ENCODE measurements at regions not wholly inside any gene's neighbourhood (a gene's known extent, or its start where the extent isn't known, plus 50 kb on each side); places are given as distances from the start of the nearest gene placed in this dataset.
"Not testable (repeated sequence)": the region's sequence is repeated elsewhere in the genome, so short reads cannot be mapped to it uniquely, and the experiment has no call there.

DNA sequence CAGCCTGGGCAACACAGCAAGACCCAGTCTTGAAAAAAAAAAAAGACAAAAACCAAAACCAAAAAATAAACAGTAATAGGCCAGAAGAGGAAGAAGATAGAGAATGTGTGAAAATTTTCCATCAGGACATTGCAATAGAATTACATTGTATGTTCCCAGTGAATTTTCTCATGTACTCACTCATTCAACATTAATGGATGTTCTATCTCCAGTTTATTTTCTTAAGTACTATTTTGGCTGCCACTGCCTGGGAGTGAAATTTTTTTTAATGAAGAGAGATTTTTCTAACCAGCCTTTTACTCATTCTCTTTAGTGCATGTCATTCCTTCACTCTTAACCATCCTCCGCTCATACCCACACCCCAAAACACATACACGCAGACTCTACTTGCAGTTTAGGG is 282.8 kb downstream of the ALDH8A1 start:
- no peak for DNase-seq

DNA sequence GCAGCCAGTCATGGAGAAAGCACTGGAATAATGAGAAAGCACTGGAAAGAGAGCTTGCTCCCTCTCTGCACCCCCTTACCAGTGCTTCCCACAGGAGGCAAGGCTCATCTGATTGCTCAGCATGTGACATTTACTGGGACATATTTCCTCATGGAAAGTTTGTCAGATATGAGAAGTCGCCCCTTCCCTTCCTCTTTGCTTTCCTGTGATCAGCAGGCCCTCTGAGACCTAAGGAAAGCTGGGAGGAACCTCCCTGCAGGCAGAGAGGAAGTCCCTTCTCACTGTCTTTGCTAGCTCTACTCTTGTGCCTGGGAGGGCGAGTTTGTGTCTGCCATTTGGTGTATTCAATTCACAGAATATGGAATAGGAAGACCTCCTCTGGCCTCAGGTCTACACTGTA is 283.8 kb downstream of the ALDH8A1 start:
- peak; percentile 29 for DNase-seq

DNA sequence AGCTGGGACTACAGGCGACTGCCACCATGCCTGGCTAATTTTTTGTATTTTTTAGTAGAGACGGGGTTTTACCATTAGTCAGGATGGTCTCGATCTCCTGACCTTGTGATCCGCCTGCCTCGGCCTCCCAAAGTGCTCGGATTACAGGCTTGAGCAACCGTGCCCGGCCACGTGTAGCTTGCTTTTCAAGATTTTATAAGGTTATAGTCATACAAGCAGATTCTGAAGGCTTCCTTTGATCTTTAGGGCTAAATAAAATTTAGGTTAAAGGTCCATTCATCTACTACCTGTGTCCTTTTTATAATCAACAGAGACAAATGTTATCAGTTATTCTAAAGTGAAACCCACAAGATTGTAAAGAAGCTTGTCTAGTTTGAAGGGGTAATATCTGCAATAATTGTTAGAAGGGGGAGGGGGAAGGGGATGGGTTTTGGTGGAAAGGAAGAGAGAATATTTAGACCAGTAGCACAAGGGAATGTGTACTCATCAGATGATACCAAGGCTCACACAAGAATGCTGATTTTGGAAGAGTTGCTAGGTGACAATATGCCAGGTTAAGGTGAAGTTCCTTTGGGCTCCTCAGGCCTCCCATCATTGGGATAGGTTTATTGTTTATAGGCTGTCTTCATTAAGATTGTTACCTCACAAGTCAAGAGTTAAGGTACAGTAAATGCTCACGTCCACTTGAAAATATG is 284.7 kb downstream of the ALDH8A1 start:
- DNase-seq = no peak

DNA sequence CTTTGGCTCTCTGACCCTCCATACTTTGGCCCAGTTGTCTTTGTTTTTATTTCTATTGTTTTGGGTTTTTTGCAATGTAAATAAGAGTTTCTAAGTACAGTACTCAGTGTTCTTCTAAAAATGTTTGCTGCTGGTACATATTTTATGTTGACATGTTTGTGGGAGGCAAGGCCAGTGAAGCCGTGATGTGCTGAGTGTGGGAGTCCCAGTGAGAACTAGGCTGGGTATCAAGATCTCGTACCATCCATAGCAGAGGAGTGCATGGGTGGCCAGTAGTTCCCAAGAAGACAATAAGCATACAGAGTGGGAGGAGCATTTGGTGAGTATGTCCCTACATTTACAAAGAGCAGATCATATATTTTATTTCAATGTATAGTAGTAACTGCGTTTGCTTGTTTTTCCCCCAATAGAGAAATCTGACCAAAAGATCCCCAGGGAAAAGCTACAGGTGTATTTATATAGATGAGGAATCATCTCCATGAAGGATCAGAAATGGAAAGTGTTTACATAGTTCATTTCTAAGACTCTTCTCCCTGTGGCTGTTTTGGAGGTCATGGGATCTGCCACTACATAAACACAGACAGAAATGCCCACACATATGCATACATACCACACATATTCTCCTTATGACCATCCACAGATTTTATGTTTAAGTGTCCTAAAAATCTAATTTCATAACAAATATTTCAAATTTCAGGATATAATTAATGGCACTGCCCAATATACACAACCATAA is 285.9 kb downstream of the ALDH8A1 start:
- no peak for DNase-seq

DNA sequence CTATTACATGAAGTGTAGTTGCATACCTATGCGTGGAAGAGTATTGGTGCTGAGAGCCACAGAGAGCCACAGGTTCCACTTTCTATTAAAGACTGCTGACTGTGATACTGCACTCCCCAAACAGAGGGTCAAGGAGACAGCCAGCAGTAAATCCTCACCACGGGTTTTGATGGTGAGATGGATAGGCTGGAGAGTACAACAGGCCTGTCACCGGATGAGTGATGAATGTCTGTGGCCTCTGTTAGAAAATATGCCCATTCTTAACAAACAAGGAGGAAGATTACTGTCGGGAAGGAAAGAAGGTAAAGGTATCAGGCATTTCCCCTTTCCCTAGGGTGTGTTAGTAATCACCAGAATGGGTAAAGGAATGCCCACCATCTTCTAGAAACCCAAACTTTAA is 286.5 kb downstream of the ALDH8A1 start:
- DNase-seq = no peak

DNA sequence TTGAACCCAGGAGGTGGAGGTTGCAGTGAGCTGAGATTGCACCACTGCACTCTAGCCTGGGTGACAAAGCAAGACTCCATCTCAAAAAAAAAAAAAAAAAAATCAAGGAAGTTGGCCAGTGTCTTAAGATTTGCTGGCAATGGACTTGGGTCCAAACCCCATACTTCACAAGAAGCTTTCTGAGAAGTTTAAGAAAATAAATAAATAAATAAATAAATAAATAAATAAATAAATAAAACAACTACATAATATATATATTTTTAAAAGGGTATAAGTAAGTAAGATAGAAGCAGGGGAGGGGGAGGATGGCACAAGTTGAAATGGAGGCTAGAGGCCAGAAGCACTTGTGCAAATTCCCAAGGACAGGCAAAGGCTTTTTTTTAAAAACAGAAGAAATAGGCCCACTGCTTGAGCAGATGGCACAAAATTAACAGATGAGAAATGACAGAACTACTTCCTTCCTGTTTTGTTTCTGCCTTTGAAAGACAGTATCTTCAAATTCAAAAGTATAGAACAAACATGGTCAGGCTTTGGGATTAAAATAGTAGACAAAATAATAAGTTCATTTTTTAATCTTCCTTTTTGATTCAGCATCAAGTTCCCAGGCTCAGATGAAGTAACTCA is 287.7 kb downstream of the ALDH8A1 start:
- DNase-seq = no peak

DNA sequence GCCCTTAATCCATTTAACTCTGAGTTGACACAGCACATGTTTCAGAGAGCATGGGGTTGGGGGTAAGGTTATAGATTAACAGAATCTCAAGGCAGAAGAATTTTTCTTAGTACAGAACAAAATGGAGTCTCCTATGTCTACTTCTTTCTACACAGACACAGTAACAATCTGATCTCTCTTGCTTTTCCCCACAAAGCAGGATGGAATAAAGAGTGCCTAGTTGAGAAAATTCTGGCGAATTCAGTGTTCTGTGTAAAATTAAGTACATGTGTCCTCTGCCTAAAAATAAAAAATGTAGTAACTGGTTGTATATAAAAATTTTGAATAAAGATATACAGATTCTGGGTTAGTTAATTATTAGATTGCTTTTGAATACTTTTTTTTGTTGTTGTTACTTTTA is 290.0 kb downstream of the ALDH8A1 start:
- DNase-seq = not testable (repeated sequence)

DNA sequence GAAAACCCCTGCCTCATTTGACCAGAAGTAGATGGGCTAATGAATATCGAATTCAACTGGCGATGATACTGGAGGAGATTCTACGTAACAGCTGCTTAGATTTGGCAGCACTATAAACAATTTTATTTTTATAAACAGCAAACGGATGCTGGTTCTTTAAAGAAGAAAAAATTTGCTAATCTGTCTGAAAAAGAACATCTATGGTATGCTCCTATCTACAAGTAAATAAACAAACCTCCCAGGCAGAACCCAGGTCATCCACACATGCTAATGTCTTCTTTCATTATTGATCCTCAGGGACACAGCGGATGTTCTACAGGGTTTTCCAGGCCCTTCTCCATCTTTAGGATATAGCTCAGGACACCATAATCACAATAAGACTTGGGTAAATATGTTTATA is 291.3 kb downstream of the ALDH8A1 start:
- DNase-seq = no peak

DNA sequence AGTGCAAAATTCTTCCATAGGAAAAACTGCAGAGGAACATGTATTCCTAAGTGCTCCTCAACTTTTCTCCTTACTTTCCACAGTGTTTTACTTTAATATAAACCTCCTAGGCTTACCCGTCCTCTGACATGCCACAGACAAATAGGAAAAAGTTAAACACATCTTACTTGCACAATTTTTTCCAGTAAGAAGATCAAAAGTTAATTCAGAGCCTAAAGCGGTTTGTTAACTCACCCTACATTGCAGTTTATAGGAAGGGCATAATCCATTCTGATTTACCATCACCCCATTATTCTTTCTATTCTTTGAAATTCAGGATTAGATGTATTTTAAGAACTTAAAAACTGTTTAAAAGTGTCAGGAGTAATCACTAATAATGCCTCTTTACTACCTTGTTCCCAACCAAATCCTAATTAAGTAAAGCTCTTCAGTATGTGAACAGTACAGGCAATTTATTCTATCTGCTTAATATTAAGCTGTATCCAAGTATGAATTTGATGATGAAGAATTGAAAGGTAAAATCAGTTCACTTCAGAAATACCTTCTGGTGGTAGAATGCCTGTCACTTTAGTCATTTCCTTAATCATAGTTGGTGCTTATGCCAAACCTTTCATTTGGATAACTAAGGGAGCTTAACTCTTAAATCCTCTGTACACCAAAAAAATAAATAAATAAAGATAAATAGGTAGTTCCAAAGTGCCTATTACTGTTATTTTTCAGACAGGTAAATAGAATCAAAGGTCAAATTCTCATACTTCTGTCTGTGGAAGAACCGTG is 292.0 kb downstream of the ALDH8A1 start:
- no peak for DNase-seq

DNA sequence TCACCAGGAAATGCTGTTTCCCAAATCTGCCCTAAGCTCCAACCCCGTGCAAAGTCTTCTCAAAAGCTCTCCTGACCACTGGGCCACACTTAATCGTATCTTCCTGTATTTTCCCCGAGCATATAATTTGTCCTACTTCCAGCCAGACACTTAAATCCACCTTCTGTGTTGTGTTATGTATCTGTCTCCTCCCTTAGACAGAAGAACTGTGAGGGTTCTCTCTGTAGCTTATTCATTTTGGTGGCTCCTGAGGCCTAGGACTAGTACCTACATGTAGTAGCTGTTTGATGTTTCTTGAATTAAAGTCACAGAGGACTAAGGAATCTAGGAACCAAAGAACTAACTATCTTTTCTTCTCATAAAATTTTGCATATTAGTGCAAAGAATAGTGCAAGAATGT is 292.6 kb downstream of the ALDH8A1 start:
- no peak for DNase-seq

DNA sequence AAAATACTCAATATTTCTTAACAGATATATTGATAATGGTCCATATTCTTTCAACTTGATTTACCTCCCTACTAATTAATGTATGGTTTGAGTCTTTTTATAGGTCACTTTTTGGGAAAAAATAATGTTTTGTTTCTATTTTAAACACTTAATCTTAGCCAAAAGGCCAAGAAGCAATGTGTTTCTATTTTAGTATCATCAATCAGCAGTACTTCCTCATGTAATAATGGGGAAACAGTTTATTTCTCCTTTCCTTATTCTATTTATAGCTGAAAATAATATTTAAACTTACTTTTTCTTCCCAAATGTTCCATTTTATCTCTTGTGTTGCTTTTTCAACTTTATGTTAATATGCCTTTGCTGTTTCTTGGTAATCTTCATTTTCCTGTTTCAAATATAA is 295.1 kb downstream of the ALDH8A1 start:
- DNase-seq = no peak

DNA sequence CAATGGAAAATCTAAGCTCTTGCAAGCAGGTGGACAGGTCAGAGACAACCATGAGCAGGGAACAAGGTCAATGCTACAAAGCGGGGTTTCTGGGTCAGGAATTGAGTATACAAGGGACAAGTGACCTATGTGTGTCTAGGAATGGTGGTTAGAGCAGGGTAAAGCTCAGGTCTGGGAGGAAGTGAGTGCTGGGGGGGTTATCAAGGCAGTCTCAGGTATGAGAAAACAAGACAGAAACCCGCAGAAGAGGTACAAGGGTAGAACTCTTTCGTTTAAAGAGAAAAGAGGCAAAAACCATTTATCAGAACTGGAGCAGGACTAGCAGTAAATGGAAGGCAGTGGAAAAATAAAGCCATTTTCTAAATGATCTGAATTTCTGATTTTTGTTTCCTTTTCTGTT is 298.4 kb downstream of the ALDH8A1 start:
- no peak for DNase-seq

DNA sequence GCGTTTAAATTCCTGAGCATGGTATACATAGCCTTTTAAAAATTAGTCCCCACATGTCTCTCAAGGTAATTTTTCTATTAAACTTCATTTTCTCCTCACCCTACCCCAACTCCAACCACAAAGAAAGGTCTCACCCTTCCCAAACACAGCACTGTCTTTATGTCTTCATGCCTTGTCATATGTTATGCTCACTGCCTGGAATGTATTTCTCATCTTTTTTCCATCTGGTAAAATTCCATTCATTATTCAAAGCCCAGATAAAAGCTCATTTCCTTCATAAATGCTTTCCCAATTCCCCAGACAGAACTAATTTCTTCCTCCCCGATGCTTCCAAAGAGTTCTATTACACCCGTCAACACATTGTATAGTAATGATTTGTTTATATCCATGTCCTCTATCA is 302.0 kb downstream of the ALDH8A1 start:
- DNase-seq = no peak

DNA sequence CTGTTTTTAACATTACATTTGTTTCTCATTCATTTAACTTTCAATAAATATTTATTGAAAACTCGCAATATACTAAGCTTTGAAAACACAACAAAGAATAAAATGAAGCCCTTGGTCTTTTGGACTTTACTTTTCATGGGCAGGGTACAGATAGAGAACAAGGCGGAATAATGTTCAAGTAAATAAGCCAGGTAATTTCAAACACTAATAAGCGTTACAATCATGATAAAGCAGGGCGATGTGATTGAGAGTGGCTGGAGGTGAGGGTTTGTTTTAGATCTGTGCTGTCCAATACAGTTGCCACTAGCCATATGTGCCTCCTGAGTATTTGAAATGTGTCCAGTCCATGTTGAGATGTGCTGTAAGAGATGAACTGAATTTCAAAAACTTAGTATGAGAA is 307.1 kb downstream of the ALDH8A1 start:
- no peak for DNase-seq

DNA sequence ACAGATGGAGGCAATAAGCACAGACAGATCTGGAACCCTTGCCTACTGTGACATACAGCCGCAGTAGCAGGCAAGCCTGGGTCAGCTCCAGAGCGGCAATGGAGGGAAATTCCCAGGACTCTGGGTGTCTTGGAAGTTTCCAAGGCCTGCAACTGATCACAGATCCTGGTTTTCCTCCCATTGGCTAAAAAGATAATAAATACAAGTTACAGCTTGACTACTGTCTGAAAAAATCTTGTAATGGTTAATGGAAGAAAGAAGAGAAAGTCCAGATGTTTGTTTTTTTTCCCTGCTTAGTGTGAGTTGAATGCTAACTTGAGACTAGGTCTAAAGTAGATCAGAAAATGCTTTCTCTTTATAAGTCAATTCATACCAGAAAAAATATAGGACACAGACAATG is 307.6 kb downstream of the ALDH8A1 start:
- no peak for DNase-seq

DNA sequence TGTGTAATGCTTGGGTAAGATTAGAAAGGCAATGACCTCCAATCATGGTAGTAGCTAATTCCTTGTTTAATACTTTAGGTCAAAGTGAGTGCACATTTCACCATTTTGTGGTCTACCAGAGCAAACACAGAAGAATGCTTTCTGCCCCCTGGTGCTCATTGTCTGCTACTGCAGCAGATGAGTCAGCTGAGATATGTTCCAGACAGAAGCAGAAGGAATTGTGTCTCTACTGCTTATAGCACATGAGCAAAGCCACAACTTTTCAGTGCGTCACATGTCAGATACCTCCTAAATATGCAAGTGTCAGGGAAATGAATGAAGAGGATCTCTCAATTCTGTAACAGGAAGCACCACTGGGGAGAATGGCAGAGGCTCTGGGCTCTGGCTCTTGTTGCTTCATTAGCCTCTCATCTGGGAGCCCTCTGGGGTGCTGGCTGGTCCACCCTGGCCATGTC is 308.9 kb downstream of the ALDH8A1 start:
- peak; percentile 95 for DNase-seq

DNA sequence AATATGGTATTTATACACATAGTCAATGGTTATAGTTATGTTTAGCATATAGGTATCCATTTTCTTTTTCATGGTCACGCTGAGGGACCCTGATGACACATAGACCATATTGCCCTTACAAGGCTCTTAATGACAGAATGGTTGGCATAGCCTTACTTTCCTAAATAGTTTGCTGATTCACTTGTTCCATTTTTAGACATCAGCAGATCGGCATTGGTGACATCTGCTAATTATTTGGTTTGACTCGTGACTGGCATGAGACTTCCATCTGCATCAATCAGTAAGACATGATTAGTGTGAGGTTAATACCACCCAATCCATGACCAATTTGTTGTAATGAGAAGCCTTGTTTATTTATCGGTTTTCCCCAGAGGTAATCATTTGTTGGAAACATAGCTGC is 309.7 kb downstream of the ALDH8A1 start:
- peak; percentile 50 for DNase-seq

DNA sequence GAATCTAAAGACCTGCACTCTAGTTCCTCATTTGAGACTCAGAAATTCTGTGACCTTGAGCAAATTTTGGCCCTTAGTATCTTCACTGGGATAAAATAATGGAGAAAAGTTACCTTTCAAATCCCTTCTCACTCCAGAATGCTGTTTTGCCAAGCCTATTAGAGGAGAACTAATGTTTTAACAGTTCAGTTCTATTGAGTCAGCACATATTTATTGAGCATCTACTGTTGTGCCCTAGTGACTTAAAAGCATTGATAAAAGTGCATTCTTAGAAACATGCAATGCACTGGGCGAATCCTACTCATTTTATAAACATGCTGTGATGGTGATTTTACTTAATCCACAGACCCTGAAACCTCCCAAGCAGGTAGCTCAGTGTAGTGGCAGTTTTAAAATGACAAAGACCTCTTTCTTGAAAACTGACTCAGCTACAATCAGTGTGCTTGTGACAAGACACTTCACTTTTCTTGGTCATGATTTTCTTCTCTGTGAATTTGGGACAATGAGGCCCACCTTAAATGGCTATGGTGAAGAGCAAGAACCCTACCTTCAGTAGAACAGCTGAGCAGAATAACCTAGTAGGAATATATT is 312.0 kb downstream of the ALDH8A1 start:
- DNase-seq = no peak

DNA sequence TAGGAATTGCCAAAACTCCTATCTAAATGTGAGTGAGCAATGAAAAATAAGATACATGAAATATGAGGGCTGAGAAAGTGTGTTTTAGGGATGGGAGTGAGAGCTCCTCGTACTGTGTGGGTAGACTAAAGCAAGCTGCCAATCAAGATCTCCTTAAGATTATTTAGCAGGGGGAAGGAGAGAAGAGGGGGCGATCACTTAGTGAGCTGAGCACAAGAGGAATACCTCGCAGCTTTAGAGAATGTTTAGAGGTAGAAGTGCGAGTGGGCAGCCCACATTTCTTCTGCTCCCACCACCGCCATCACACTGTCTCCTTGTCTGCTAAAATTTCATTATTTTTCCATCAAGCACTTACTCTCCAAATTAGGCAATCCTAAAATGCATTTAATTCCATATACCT is 312.6 kb downstream of the ALDH8A1 start:
- DNase-seq = no peak

DNA sequence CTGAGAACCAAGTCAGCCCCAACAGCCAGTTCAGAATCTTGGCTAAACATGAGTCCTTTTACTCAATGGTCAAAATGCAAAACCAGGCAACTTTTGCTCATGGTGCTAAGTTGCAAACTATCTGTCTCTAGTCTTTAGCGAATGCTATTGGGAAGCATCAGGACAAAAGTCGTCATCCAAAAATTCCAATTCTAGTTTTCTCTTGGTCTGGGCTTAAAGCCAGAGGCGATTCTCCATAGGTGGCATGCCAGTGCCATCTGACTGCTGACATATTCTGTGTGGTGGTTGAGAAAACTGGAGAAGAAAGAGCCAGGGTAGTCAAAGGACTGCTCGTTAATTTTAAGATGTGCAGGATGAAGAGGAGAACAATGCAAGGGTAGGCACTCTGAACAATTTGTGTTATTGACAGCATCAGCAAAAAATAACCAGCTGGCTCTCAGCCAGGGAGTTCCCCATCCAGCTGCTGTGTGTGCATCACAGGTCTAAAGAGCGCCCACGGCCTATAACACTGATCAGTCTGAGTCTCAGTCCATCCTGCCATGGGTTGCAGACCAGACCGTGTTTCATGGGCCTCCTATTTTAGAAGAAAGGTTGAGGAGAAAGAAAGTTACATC is 313.6 kb downstream of the ALDH8A1 start:
- DNase-seq = peak; percentile 68

DNA sequence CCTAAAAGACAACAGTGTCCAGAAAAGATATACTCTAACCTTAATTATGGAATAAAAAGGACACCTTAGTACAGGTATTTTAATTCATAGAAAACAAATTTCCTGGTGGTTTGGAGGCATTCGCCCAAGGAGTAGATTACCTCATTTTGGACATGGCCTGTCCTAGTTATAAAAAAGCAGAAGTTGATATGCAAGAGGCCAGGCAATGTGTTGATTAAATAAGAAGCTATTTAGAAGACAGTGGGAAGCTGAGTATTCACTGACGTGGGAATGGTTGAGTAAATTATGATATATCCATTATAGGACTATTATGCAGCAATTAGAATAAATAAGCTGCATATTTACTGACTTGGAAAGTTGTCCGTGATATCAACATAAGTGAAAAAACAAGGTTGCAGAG is 314.9 kb downstream of the ALDH8A1 start:
- peak; percentile 81 for DNase-seq

DNA sequence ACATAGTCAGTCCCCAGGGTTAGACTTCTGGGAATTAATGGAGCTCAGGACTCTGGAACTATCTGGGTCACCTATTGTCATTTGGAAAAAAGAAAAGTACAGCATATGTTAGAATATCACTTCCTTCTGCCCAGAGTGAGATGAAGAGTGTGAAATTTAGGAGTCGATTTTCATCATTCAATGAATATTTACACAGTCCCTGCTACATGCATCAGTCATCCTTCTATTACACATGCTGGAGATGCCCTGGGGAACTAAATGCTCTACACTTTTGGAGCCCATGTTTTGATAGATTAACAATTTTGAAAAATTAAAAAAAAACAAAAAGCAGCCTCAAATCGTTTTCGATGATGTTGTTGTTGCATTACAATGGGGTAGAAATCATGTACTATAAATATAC is 315.4 kb downstream of the ALDH8A1 start:
- DNase-seq = no peak
